Gastroesophageal sphincter (tissue), 3 donors: ENCODE measurements at regions not wholly inside any gene's neighbourhood (a gene's known extent, or its start where the extent isn't known, plus 50 kb on each side); places are given as distances from the start of the nearest gene placed in this dataset.

Experiments used
- CTCF ChIP-seq, 4 experiments: fragments of 200-600 bp in 2 of 4; fragments of 450-650 bp in 2 of 4; sonication (generic) in 1 of 4; IDR thresholded peaks; one replicate each; pipeline ENCODE4 v1.5.1; 2017 to 2019; ENCODE audit warnings: antibody characterized with exemption in 4 of 4, mild to moderate bottlenecking in 2 of 4, moderate library complexity in 2 of 4
- POLR2A ChIP-seq, 2 donors: fragments of 450-650 bp; IDR thresholded peaks; one replicate each; pipeline ENCODE4 v1.6.1; 2017; ENCODE audit warnings: antibody characterized with exemption in 2 of 2, mild to moderate bottlenecking in 2 of 2, moderate library complexity in 1 of 2

- TF ChIP-seq POLR2A (IDR thresholded peaks at IDR 0.05) (no peak), CTCF (IDR thresholded peaks at IDR 0.05) (no peak)
Measured at GRCh38 chr10:32211046-32211363, 136.0 kb downstream of the EPC1 start.
